ENCODE measurements at regions not wholly inside any gene's neighbourhood (a gene's known extent, or its start where the extent isn't known, plus 50 kb on each side); places are given as distances from the start of the nearest gene placed in this dataset.

DNA sequence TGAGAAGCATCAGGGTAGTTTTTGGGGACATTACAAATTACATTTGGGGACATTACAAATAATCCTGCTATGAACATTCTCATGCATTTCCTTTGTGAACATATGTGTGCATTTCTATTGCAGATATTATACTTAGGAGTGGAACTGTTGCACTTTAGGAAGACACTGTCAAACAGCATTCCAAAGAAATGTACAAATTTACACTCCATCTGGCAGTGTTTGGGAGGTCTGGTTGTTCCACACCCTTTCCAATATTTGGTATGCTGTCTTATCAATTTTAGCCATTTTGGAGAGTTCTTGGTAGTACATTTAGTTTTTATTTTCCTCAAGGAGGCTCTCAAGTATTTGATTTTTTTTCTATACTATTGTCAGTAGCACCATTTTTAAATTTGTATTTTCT is 419.1 kb upstream of the ARHGEF26 start:
- DNase-seq (ENCODE audit: low read depth): no peak
- TF ChIP-seq, protein P1, sequence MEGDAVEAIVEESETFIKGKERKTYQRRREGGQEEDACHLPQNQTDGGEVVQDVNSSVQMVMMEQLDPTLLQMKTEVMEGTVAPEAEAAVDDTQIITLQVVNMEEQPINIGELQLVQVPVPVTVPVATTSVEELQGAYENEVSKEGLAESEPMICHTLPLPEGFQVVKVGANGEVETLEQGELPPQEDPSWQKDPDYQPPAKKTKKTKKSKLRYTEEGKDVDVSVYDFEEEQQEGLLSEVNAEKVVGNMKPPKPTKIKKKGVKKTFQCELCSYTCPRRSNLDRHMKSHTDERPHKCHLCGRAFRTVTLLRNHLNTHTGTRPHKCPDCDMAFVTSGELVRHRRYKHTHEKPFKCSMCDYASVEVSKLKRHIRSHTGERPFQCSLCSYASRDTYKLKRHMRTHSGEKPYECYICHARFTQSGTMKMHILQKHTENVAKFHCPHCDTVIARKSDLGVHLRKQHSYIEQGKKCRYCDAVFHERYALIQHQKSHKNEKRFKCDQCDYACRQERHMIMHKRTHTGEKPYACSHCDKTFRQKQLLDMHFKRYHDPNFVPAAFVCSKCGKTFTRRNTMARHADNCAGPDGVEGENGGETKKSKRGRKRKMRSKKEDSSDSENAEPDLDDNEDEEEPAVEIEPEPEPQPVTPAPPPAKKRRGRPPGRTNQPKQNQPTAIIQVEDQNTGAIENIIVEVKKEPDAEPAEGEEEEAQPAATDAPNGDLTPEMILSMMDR (conservative IDR thresholded peaks at IDR 0.05; ENCODE audit: low read length): no peak
- H3K4me3 ChIP-seq (ENCODE audit: low read length): no peak overlapping the region

DNA sequence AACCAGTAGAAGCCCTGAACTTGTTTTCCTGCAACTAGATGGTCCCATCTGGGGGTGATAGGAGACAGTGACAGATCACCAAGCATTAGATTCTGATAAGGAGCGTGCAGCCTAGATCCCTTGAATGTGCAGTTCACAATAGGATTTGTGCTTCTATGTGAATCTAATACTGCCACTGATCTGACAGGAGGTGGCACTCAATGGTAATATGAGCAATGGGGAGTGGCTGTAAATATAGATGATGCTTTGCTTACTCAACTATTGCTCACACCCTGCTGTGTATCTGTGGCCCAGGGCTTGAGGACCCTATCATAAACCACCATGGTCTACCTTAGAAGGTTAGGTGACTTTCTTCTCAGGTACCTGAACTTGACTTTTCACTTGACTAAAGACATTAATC is 417.1 kb upstream of the ARHGEF26 start:
- DNase-seq (ENCODE audit: low read depth): no peak
- TF ChIP-seq, protein P1 (conservative IDR thresholded peaks at IDR 0.05; ENCODE audit: low read length): no peak
- no peak overlapping the region for H3K4me3 ChIP-seq (ENCODE audit: low read length)

DNA sequence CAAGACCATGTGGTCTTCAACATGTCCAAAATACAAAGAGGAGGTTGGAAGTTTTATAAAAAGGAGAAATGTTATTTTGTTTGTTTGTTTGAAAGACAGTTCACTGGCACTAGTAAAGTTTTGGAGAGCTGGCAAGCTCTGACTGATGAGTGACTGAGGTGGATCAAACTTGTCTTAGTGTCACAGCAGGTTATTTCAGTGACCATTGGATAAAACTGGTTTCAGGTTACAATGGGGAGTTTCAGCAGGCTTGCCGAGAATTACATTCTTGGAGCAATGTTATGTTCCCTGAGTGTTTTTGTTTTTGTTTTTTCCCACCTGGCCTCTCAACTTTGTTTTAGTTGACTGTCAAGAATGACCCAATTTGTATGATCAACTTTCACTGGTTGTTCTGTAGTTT is 414.5 kb upstream of the ARHGEF26 start:
- DNase-seq (ENCODE audit: low read depth): no peak
- TF ChIP-seq, protein P1 (conservative IDR thresholded peaks at IDR 0.05; ENCODE audit: low read length): no peak
- no peak overlapping the region for H3K4me3 ChIP-seq (ENCODE audit: low read length)

DNA sequence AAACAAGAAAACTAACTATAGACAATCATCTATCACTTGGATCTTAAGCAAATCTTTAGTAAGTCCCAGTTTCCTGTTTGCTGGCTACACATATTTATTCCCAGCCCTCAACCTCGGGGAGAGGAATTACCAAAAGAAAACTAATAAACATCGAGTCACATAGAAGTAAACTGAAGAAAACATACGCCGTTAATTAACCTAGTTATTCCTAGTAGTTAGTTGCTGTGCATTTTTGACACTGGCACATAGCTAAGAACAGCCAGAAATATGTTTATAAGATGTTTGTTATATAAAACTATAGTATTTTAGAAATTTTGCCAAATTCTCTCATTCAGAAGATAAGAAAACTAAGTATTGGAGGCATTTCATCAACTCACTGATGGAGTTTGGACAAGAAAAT is 407.2 kb upstream of the ARHGEF26 start:
- TF ChIP-seq, protein P1 (conservative IDR thresholded peaks at IDR 0.05; ENCODE audit: low read length): no peak
- no peak overlapping the region for H3K4me3 ChIP-seq (ENCODE audit: low read length)
- no peak for DNase-seq (ENCODE audit: low read depth)

DNA sequence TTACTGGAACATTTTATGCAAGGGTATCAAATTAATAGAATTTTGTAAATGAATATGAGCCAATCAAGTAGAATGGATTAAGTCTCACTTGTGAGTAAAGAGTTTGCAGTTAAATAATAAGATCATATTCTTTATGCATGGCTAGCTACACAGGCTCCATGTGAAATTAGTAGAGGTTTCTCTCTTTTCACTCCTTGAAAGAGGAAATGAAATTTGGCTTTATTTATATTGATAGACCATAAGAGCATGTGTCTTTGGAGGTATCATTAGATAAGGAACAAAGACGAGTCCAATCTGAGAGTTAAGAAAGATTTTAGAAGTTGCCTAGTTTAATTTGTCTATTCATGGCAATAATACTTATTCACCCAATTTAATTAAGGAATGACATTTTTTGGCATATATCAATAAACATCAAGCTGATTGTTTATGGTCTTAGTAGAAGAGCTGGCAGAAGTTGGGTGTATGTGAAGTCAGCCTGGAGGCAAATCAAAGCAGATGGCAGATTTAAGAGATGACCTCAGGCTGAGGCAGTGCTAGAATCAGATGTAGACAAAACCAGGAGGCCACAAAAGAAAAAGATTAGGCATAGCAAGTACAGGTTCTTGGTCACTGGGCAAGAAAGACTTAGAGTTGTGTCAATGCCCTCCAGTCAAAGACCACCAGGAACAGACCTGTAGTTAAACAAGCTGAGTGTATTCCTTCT is 406.5 kb upstream of the ARHGEF26 start:
- no peak overlapping the region for H3K4me3 ChIP-seq (ENCODE audit: low read length)
- no peak for DNase-seq (ENCODE audit: low read depth)
- TF ChIP-seq, protein P1 (conservative IDR thresholded peaks at IDR 0.05; ENCODE audit: low read length): no peak

DNA sequence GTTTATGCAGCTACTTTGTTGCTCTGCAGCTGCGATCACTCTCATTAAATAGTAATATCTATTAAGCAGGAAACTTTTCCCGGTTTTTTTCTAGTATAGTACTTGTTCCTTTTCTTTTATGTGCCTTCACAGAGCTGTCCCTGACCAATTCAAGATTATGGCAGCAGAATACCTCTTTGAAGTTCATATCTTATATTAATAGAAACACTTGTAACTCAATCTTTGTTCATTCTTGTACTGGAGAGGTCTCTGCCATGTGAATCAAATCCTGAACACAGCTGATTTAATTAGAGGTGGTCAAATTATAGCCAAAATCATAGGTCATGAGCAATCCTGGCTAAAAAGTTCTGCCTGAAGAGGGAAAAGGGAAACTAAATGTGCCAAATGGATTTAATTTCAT is 399.0 kb upstream of the ARHGEF26 start:
- H3K4me3 ChIP-seq (ENCODE audit: low read length): no peak overlapping the region
- no peak for DNase-seq (ENCODE audit: low read depth)
- TF ChIP-seq, protein P1 (conservative IDR thresholded peaks at IDR 0.05; ENCODE audit: low read length): no peak

DNA sequence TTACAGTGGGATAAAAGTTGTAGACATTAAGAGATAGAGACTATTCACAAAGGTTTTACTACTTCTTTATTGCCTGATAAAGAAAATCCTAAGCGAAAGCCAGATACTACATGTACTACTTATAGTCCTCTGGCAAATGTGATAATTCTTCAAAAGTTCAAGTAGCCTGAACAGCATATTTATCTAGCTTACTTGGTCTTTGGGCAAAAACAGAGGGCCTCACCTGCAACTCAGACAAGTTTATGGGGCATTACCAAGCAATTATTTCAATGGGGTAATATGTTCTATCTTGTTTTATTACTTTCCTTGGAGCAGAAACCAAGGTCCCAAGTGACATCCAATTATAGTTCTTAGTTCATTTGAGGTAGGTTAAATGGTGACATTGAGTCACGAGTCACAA is 390.1 kb upstream of the ARHGEF26 start:
- TF ChIP-seq, protein P1 (conservative IDR thresholded peaks at IDR 0.05; ENCODE audit: low read length): no peak
- H3K4me3 ChIP-seq (ENCODE audit: low read length): no peak overlapping the region
- no peak for DNase-seq (ENCODE audit: low read depth)

Measured in AG10803 (cell line).